Ishikawa (cell line): ENCODE measurements at regions not wholly inside any gene's neighbourhood (a gene's known extent, or its start where the extent isn't known, plus 50 kb on each side); places are given as distances from the start of the nearest gene placed in this dataset.

Source experiments
- CEBPB ChIP-seq: IDR thresholded peaks from 2 replicates; pipeline ENCODE4 v1.6.1; 2012
- CREB1 ChIP-seq: IDR thresholded peaks from 2 replicates; pipeline ENCODE4 v1.6.1; 2012; ENCODE audit warnings: low read depth
- EGR1 ChIP-seq: IDR thresholded peaks from 2 replicates; pipeline ENCODE4 v1.6.1; 2012
- FOXM1 ChIP-seq: IDR thresholded peaks from 2 replicates; pipeline ENCODE4 v1.6.1; 2012; ENCODE audit warnings: low read depth, borderline replicate concordance
- MAX ChIP-seq: IDR thresholded peaks from 2 replicates; pipeline ENCODE4 v1.6.1; 2012
- RAD21 ChIP-seq: IDR thresholded peaks from 2 replicates; pipeline ENCODE4 v1.6.1; 2012; ENCODE audit warnings: low read depth
- REST ChIP-seq: IDR thresholded peaks from 2 replicates; pipeline ENCODE4 v1.6.1; 2012; ENCODE audit warnings: low read depth, mild to moderate bottlenecking
- TAF1 ChIP-seq: IDR thresholded peaks from 2 replicates; pipeline ENCODE4 v1.6.1; 2012; ENCODE audit warnings: low read depth, mild to moderate bottlenecking
- TCF12 ChIP-seq: IDR thresholded peaks from 2 replicates; pipeline ENCODE4 v1.6.1; 2012; ENCODE audit warnings: low read depth
- YY1 ChIP-seq: IDR thresholded peaks from 2 replicates; pipeline ENCODE4 v1.6.1; 2012; ENCODE audit warnings: low read depth

- no peak for TF ChIP-seq REST
- TF ChIP-seq FOXM1 = no peak
- no peak for TF ChIP-seq RAD21
- no peak for TF ChIP-seq CEBPB
- TF ChIP-seq YY1 = no peak
- TF ChIP-seq MAX = no peak
- TF ChIP-seq TCF12 = no peak
- TF ChIP-seq TAF1 = no peak
- TF ChIP-seq CREB1 = no peak
- TF ChIP-seq EGR1 = no peak
These were observed 232.9 kb upstream of the MVB12B start for GRCh38 chr9:126093771-126094170.
